OCI-LY3 (cell line): ENCODE measurements at regions not wholly inside any gene's neighbourhood (a gene's known extent, or its start where the extent isn't known, plus 50 kb on each side); places are given as distances from the start of the nearest gene placed in this dataset.

Experiments
- EZH2phosphoT487 ChIP-seq: fragments of 200-600 bp; shearing (Covaris generic); IDR thresholded peaks from 2 replicates; pipeline ENCODE4 v1.6.1; 2018; ENCODE audit warnings: antibody characterized with exemption, mixed run types, low read depth
- TF ChIP-seq, protein P1 (sequence below): fragments of 200-600, 300-600 bp; sonication (generic); IDR thresholded peaks from 2 replicates; pipeline ENCODE4 v1.5.1; 2014; ENCODE audit warnings: antibody characterized with exemption, low read length, low read depth

DNA sequence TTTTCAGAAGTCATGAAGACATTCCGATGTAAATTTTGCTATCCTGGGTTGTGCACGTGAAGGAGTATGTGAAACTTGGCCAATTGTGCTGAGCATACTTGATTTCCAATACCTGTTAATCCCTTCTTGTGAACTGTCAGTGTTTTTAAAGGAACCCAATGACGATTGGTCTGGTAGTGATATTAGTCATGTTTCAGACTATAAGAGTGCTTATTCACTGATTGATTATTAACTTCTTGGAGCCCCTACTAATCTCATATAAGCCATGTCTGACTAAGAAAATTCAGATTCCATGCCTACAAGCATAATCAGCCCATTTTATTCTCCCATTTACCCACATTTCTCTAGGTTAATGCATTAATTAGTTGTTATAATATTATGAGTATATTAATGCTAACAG, 330.8 kb upstream of the MTNR1B start:
- TF ChIP-seq, protein P1, sequence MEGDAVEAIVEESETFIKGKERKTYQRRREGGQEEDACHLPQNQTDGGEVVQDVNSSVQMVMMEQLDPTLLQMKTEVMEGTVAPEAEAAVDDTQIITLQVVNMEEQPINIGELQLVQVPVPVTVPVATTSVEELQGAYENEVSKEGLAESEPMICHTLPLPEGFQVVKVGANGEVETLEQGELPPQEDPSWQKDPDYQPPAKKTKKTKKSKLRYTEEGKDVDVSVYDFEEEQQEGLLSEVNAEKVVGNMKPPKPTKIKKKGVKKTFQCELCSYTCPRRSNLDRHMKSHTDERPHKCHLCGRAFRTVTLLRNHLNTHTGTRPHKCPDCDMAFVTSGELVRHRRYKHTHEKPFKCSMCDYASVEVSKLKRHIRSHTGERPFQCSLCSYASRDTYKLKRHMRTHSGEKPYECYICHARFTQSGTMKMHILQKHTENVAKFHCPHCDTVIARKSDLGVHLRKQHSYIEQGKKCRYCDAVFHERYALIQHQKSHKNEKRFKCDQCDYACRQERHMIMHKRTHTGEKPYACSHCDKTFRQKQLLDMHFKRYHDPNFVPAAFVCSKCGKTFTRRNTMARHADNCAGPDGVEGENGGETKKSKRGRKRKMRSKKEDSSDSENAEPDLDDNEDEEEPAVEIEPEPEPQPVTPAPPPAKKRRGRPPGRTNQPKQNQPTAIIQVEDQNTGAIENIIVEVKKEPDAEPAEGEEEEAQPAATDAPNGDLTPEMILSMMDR = no peak
- no peak for TF ChIP-seq EZH2phosphoT487
